GM11168 (cell line): ENCODE measurements at regions not wholly inside any gene's neighbourhood (a gene's known extent, or its start where the extent isn't known, plus 50 kb on each side); places are given as distances from the start of the nearest gene placed in this dataset.
"Not testable (repeated sequence)": the region's sequence is repeated elsewhere in the genome, so short reads cannot be mapped to it uniquely, and the experiment has no call there.

Experiments
- in situ Hi-C: fragments of 300-500 bp; cut with MboI; formaldehyde crosslinking; loops from one replicate; pipeline ENCODE4 v1.12.0; 2022; ENCODE audit warnings: low sequenced_read_pairs; ENCODE audit not compliant: unreplicated experiment

GRCh38 chr2:38460313-38460712 lies 83.2 kb upstream of the ATL2 start:
- in situ Hi-C loops, result no loop called here

- in situ Hi-C loops, result no loop called here
Observed at GRCh38 chr2:38454081-38454480, 77.0 kb upstream of the ATL2 start.

- in situ Hi-C loops, result not testable (repeated sequence)
Observed at GRCh38 chr2:38451778-38452177, 74.7 kb upstream of the ATL2 start.

GRCh38 chr2:38450509-38450908 lies 73.4 kb upstream of the ATL2 start:
- in situ Hi-C loops, result no loop called here

GRCh38 chr2:38448692-38449410 lies 71.8 kb upstream of the ATL2 start:
- in situ Hi-C loops, result no loop called here

- in situ Hi-C loops, result no loop called here
Observed at GRCh38 chr2:38446906-38447561, 70.0 kb upstream of the ATL2 start.

- in situ Hi-C loops, result no loop called here
Observed at GRCh38 chr2:38446418-38446817, 69.3 kb upstream of the ATL2 start.

- in situ Hi-C loops, result no loop called here
Observed at GRCh38 chr2:38444247-38444646, 67.2 kb upstream of the ATL2 start.

GRCh38 chr2:38442643-38443541 lies 65.8 kb upstream of the ATL2 start:
- in situ Hi-C loops, result no loop called here

- in situ Hi-C loops, result no loop called here
Observed at GRCh38 chr2:38441346-38441745, 64.3 kb upstream of the ATL2 start.

GRCh38 chr2:38440655-38441054 lies 63.6 kb upstream of the ATL2 start:
- in situ Hi-C loops, result no loop called here

GRCh38 chr2:38439863-38440262 lies 62.8 kb upstream of the ATL2 start:
- in situ Hi-C loops, result no loop called here

- in situ Hi-C loops, result no loop called here
Observed at GRCh38 chr2:38438883-38439612, 62.0 kb upstream of the ATL2 start.

GRCh38 chr2:38438133-38438882 lies 61.2 kb upstream of the ATL2 start:
- in situ Hi-C loops, result no loop called here

GRCh38 chr2:38436227-38436664 lies 59.2 kb upstream of the ATL2 start:
- in situ Hi-C loops, result no loop called here

GRCh38 chr2:38435775-38436174 lies 58.7 kb upstream of the ATL2 start:
- in situ Hi-C loops, result no loop called here

GRCh38 chr2:38434595-38434994 lies 57.5 kb upstream of the ATL2 start:
- in situ Hi-C loops, result no loop called here

- in situ Hi-C loops, result no loop called here
Observed at GRCh38 chr2:38433607-38433975, 56.5 kb upstream of the ATL2 start.

- in situ Hi-C loops, result no loop called here
Observed at GRCh38 chr2:38432820-38433606, 55.9 kb upstream of the ATL2 start.
